HG02884 (cell line): ENCODE measurements at regions not wholly inside any gene's neighbourhood (a gene's known extent, or its start where the extent isn't known, plus 50 kb on each side); places are given as distances from the start of the nearest gene placed in this dataset.
"Not testable (repeated sequence)": the region's sequence is repeated elsewhere in the genome, so short reads cannot be mapped to it uniquely, and the experiment has no call there.

Source experiments
- ATAC-seq: cut with Tn5 transposase; IDR thresholded peaks from one replicate; pipeline ENCODE4 v1.9.1; 2021; ENCODE audit warnings: mild to moderate bottlenecking, moderate library complexity; ENCODE audit not compliant: unreplicated experiment

DNA sequence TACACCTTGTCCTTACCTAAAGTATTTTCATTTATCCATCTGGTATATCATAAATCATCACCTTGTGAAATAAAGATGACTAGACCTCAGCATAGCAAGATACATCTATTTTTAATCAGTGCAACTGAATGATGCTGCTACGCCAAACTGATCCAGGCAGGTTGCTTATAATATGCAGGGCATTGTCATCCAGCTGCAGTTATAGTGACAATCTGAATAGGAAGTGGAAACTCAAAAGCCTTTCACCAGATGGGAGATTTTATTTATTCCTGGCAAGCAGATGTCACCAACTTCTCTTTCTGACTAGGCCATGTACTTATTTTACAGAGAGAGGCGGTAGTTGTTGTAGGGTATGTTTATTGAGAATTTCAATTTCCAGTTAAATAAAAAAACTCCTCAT lies 747.3 kb downstream of the ADCYAP1 start:
- no peak for ATAC-seq

DNA sequence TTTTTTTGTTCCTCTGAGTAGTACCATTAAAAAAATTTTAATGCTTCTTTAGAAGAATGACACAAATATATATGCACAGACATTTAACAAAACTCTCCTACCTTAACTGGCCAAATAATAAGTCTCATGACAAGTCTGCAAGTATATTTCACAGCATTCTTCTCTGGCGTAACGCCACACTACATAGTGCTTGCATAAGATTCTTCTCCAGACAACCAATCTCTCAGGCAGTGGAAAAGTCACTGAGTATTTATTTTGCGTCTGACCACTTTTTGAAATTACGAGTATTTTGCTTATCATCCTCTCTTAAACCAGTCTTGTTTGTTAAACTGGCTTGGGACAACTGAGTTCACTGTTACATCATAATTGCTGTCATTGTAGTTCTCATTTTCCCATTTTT lies 749.2 kb downstream of the ADCYAP1 start:
- no peak for ATAC-seq

DNA sequence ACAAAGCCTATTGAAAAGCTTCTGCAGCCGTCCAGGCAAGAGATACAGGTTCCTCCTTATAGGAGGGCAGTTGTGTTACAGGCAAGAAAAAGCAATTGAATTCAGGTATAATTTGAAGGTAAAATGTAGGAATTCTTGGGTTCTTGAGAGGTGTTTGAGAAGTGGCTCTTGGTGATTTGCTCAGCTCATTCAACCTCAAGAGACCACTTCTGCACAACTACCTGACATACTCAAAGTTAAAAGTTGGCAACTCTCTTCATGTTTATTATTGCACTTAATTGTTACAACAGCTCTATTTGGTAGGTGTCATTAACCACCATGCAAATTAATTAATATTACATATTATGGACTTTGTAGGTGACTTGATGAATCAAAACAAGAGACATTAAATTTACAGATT lies 753.2 kb downstream of the ADCYAP1 start:
- ATAC-seq: no peak

DNA sequence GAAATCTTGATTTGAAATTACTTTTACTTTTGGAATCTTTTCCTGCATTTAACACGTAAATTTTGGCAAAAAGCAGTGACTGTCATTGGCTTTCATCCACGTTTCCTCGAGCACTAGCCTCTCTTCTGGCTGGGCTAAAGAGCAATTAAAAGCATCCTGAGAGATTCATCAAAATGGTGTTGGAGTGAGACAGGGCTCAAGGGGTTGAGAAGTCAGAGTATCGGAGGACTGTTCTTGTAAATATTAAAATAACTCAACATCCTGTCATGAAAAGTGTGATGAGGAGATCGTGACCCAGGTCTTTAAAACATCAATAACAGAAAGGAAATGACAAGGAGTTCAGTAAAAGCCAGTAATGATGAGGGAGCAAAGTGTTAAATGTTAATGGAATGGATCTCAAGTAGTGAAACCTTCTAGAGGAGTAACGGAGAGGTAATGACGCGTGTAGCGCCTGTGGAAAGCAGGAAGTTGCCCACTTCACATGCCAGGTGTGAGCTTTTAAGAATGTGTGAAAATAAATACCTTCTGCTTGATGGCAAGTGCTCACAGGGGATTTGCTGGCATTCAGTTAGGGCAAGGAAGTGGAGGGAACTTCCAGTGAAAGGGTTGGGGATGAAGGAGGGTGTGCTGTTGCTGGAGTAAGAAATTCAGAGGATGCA lies 754.4 kb downstream of the ADCYAP1 start:
- no peak for ATAC-seq

DNA sequence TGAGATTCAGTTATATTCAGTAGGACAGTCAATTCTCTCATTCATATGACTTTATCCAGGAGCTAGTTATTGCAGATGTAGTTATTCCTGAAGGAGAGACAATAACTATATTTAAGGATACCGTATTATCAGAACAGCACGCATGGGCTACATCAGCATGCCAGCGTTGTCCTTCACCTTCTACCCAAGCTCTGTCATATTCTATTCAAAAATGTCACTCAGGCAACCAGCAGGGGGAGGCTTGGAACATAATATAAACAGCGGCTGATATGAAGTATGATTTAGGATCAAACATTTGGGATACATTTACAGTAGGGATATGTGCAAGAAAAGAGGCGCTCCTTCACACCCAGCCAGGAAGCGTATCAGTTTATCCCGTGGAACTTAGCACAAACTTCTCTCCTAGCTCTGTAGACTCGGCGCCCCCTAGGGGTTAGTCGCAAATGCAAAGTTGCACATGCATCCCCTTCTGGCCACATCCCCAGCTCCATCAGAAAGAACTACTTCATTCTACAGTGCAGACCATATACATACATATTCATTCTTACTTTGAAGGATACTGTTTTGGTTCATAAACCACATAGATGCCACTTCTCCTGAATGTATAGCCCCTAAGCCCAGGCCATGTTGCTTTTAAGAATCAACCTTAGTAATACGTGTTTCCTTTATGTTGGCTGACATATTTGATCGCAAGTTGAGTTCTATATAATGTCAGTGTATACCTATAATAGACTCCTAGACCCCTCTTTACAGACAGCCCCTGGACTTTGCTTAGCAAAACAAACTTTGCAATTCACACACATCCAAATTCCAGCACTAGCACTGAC lies 759.4 kb downstream of the ADCYAP1 start:
- peak; percentile 88 for ATAC-seq

DNA sequence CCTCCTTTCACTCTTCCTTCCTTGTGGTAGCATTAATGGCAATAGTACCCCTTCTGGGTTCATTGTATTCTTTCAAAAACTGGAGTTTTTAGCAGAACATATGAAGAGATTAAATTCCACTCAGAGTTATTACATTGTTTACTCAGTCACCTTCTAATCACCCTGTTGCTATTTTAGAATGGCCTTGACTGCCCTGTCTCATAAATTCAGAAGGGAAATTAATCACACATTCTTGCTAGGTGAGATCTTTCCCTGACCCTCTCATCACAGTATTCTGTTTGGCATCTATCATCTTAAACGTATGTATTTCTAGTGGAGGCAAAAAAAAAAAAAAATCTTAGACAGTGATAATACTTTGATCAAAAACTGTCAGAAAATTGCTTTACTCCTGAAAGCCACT lies 760.4 kb downstream of the ADCYAP1 start:
- ATAC-seq: no peak

DNA sequence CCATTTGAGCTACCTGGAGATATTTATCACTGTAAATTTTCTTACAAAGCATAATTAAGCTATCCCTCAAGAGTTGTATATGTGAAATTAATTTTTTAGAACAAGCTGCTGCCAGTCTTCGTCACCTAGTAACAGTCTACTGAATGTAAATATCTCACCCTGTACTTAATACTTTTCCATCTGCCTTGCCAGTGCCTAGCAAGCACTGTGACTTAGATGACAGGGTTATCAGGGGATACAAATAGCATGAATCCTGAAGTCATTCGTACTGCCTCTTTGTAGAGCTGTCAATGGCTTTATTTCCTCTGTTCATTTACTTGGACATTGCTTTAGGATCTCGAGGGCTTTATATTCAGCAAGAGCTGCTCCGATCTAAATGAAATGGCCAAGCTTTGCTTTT lies 763.6 kb downstream of the ADCYAP1 start:
- no peak for ATAC-seq

DNA sequence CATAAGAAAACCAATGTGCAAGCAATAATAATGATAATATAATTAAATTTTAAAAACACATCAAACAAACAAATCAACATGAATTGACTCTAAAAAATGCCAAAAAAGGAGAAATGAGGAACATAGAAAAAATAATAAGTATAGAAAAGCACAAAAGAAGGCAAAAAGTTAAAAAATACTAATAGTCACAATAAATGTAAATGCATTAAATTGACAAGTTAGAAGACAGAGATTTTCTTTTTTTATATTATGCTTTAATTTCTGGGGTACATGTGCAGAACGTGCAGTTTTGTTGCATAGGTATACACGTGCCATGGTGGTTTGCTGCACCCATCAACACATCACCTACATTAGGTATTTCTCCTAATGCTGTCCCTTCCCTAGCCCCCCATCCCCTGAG lies 767.0 kb downstream of the ADCYAP1 start:
- ATAC-seq: not testable (repeated sequence)

DNA sequence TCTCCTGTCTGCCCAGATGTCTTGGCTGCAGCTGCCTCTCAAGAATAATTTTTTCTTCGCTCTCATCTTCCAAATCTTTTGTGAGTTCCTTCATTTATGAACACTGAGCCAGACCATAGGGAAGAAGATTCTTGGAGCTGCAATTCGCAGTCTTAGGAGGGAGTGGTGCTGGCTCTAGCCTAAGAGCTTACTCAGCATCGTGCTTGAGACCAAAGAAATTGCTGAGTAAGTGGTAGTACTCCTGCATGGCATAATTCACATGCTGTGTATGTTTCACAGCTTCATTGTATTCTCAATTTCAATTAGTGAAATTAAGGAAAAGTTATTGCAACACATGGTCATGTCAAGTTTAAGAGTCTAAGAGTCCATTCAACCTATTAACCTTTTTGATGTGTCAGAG lies 771.7 kb downstream of the ADCYAP1 start:
- no peak for ATAC-seq

DNA sequence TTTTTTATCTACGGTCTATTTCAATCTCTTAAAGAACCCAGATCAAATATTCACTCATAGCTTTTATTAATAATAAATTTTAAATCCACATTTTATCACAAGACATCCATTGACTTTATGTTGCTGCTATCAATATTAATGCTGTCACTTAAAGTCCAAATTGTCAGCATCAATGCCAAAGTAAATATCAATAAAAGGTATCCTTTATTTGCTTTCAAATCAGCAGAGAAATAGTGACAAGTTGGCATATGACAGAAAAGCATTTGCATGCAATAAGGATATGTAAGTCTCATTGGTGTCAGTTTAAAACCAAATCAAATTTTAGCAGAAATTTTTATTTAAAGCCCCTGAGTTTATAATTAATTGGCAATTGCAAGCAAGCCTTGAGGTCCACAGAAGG lies 775.4 kb downstream of the ADCYAP1 start:
- ATAC-seq: no peak

DNA sequence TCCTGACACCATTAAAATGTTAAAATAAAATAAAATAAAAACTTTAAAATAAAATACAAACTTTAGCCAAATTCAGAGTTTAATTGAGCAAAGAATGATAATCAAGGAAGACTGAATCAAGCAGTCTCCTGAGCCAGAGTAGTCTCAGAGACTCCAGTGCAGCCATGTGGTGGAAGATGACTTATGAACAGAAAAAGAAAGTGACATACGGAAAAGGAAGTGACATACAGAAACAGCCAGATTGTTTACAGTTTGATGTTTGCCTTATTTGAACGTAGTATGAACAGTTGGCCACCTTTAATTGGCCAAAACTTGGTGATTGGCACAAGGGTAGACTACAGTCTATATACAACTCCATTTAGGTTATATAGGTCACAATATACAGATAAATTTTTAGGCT lies 787.2 kb downstream of the ADCYAP1 start:
- no peak for ATAC-seq

DNA sequence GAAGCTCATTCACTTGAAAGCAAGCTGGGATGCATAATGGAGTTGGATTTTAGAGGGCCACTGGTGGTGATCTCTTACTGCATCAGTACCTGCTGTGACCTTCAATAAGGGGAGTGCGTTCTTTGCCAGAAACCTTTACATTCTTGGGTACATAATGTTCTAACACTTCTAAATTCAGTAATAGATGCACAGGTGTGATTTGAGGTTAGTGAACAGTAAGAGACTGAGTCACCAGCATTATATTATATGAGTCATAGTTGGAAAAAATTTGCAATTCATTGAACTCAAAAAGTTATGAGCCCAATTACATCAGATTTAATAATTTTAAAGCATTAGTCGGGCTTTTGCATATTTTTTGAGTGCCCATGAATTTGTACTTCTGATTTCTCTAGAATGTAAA lies 803.3 kb downstream of the ADCYAP1 start:
- ATAC-seq: no peak

DNA sequence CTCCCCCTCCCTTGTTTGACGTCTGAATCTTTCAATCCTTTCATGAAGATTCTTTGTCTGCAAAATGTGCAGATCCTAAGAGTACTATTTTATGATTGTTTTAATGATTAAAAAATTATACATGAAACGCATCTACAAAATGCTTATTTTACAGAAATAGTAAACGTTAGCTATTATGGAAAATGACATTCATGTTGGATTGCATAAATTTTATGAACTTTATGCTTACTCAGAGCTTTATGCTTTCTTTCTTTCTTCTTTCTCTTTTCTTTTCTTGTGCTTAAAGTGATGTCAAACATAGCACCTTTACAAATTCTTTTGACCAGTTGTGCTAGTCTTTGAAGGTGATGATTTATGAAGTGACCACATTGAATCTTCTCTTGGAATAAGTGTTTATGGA lies 805.4 kb downstream of the ADCYAP1 start:
- ATAC-seq: no peak

DNA sequence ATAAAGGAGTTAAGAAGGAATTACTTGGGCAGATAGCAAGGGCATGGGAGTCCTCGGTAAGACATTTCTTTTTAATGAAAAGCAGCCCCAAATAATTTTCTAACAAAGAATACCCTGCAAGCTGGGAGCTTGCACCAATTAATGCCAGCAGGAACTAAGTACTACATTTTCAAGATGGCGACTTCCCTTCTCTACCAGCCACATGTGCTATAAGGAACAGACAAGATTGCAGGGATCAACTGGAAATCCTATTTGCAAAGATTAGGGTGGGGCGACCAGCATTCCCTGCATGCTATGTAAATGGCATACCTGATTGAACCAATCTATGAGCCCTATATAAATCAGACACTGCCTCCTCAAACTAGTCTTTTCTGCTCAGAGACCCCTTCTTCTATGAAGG lies 827.5 kb downstream of the ADCYAP1 start:
- no peak for ATAC-seq

DNA sequence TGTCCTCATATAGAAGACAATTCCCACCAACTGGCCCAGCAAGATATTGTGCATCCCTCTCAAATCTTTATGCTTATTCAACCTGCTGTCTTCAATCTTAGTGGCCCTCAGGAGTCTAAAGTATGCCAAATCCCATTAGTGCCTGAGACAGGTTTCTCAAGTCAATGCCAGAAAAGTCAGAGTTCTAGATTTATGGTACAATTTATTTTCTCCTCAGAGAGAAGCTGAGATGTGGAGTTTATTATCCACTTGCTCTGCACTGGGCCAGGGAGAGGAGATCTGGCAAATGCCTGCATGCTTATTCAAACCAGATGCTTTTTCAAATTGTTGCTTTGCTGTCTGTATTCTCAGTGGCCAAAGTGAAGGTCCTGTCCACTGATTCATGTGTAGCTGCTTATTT lies 825.2 kb downstream of the METTL4 start:
- no peak for ATAC-seq

DNA sequence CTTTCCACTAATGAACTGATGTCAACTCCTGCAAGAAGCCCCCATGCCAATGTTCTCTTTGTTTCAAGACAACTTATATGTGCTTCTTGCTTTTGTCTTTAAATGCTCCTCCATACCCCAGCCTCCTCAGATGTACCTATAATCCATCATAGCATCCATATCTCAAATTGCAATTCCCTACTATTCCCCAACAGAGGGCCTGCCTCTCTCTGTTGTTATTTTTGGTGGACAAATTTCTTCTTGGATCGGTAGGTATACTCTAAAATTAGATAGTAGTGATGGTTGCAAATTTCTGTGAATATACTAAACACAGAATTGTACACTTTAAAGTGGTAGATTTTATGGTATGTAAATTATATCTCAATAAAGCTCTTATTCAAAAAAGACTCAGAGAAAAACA lies 820.1 kb downstream of the METTL4 start:
- no peak for ATAC-seq

DNA sequence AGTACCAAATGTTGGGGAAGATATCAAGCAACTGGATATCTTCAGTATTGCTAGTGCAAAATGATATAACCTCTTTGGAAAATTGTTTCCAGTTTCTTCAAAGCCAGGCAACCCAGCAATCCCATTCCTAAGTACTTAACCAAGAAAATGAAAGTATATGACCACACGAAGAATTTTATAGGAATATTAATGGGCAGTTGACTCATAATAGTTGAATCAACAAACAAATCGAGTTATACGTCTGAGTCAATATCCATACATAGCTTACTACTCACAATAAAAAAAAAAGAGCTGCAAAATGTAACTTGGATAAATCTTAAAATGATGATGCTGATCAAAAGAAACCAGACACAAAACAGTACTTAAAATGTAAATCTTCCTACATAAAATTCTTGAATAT lies 810.4 kb downstream of the METTL4 start:
- no peak for ATAC-seq

DNA sequence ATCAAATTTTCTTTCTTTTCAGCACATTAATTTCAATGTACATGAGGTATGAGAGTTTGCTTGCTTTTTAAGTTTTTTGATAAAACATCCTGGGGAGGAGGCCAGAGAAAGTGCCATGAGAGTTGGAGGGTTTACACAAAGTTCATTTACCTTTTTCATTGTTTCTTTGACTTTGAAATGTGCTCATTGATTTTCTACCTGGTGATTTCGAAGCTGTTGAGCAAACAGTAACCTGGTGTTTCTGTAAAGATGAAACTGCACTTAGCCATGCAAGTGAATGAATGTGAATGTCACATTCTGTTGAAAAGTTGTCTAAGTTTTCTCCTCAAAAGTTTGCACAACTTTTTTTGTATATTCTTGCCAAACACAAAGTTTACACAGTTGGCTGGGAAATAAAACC lies 797.0 kb downstream of the METTL4 start:
- ATAC-seq: no peak

DNA sequence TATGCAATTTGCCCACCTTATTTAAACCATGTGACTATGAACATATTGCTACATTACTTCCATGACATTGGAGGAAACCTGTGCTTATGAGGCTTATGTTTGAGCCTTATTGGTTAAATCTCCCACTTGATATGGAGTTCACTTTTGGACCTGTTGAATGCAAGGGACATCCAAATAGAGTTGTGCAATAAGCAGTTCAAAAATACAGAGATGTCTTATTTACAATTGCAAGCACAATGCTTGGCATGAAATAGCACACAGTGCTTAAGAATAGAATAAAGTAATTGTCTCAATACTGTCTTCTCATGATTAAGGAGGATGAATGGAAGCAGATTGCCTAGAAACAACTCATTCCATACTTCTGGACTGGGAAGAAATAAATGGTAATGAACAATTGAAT lies 793.5 kb downstream of the METTL4 start:
- ATAC-seq: no peak

DNA sequence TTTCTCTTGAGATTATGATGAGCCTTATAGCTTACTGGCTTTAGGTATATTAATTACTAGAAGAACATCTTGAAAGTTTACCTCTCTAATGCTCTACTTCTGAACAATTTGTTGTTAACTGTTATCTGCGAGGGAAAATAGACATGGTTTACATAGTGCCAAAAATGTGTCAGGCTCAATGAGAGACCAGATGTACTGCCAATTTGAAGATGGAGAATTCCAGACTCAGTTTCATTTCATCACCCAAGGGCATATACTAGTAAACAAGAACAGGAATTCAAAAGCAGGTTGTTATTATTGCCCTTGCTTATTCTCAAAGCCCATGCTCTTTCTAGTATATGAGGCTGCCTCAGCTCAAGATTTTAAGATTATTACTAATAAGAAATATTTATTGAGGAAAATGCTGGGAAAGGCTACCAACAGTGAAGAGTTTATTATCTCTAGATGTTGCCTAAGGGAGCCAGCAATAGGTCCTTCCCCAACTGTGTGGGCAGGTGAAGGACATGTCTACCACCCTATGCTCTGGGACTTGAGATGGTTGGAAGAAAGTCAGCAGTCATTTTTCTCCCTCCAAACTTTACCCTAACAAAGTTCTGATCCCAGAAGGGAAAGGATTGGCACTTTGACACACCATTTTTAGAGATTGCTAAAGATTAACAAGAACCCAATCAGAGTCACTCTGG lies 792.7 kb downstream of the METTL4 start:
- ATAC-seq: no peak

DNA sequence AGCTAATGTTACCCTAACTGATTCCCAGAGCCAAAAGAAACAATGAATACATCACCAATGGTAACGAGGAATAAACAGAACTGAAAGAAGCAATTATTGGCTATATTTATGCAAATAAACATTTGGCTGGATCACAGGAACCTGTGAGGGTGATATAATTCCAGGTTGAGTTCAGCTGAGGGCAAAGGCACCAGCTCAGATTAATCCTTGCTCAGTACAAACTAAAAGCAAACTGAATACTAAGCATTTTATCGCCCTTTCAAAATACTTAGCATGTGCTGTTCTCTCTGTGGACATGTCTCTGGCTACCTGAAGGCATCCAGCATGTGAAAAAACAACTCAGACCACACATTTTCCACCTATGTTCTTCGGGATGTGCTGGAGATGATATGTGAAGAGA lies 791.7 kb downstream of the METTL4 start:
- ATAC-seq: no peak

DNA sequence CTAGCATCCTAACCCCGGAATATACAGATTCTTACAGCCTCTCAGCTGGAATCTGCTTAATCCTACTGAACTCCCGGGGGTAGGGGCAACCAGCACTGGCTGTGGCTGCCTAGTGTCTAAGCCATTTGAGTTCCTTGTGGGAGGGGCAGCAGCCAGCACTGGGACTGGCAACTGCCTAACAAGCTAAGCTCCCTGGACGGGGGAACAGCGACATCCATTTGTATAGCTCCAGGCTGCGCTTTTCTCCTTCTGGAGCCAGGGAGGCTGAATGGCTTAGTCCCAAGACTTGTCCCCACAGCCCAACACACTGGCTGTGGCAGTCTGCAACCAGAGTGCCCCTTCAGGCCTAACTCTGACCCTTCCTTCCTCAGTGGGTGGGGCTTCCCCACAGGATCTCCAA lies 787.2 kb downstream of the METTL4 start:
- no peak for ATAC-seq
